ENCODE measurements at regions not wholly inside any gene's neighbourhood (a gene's known extent, or its start where the extent isn't known, plus 50 kb on each side); places are given as distances from the start of the nearest gene placed in this dataset.

GRCh38 chr15:94912760-94913159 is 681.4 kb downstream of the MCTP2 start:
- TF ChIP-seq NRF1 (IDR thresholded peaks at IDR 0.05; ENCODE audit: low read depth, low read length) (no peak), POLR2AphosphoS5 (IDR thresholded peaks at IDR 0.05; ENCODE audit: low read depth, low read length) (no peak), MAX (IDR thresholded peaks at IDR 0.05) (no peak), CREB1 (IDR thresholded peaks at IDR 0.05) (no peak)
- TF ChIP-seq, protein P1, sequence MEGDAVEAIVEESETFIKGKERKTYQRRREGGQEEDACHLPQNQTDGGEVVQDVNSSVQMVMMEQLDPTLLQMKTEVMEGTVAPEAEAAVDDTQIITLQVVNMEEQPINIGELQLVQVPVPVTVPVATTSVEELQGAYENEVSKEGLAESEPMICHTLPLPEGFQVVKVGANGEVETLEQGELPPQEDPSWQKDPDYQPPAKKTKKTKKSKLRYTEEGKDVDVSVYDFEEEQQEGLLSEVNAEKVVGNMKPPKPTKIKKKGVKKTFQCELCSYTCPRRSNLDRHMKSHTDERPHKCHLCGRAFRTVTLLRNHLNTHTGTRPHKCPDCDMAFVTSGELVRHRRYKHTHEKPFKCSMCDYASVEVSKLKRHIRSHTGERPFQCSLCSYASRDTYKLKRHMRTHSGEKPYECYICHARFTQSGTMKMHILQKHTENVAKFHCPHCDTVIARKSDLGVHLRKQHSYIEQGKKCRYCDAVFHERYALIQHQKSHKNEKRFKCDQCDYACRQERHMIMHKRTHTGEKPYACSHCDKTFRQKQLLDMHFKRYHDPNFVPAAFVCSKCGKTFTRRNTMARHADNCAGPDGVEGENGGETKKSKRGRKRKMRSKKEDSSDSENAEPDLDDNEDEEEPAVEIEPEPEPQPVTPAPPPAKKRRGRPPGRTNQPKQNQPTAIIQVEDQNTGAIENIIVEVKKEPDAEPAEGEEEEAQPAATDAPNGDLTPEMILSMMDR (IDR thresholded peaks at IDR 0.05; ENCODE audit: control extremely low read depth in 1 of 3, insufficient read depth in 1 of 3, low read depth in 1 of 3, low read length in 3 of 3), result no peak

All from H1 (cell line).